Erythroblast (primary cell): ENCODE measurements at regions not wholly inside any gene's neighbourhood (a gene's known extent, or its start where the extent isn't known, plus 50 kb on each side); places are given as distances from the start of the nearest gene placed in this dataset.

ENCODE experiments used
- GATA1 ChIP-seq: IDR thresholded peaks from 2 replicates; pipeline ENCODE4 v1.6.1; 2011; ENCODE audit warnings: low read depth, mild to moderate bottlenecking, control low read depth, low read length, moderate library complexity
- POLR2A ChIP-seq: IDR thresholded peaks from 2 replicates; pipeline ENCODE4 v1.6.1; 2011; ENCODE audit warnings: mild to moderate bottlenecking, low read length

DNA sequence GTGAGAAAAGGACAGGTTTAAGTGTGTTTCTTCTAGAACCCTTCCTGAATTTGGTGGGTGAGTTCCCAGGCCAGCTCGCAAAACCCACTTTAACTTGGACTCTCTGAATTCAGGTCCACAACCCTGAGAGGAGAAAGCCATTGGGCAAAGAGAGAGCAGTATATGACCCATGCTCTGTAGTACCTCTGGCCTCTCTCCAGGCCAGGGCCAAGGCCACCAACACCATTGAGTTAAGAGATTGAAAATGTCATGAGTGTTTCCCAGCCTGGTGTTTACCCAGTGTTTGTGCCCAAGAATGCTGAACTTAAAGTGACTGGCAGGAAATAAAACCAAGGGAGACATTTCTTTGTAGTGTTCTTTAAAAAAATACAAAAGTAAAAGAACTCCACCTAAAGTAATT, 410.4 kb upstream of the CDH5 start:
- TF ChIP-seq POLR2A (no peak), GATA1 (no peak)
